ENCODE measurements at regions not wholly inside any gene's neighbourhood (a gene's known extent, or its start where the extent isn't known, plus 50 kb on each side); places are given as distances from the start of the nearest gene placed in this dataset.

GRCh38 chr2:88865801-88866371 is 174.4 kb downstream of the RPIA start (continued):
- TF ChIP-seq, protein P1, sequence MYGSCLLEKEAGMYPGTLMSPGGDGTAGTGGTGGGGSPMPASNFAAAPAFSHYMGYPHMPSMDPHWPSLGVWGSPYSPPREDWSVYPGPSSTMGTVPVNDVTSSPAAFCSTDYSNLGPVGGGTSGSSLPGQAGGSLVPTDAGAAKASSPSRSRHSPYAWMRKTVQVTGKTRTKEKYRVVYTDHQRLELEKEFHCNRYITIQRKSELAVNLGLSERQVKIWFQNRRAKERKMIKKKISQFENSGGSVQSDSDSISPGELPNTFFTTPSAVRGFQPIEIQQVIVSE (CRISPR knock-in tag; IDR thresholded peaks at IDR 0.05; ENCODE audit: borderline replicate concordance): no peak

GRCh38 chr2:88866756-88867155 is 175.3 kb downstream of the RPIA start:
- CTCF ChIA-PET: interaction anchor here (1.3 kb wide), 1 partner anchor 12 kb away, joined by 3 read pairs; no protein-coding TSS in a partner anchor
- POLR2A ChIA-PET: no interaction called here

More at GRCh38 chr2:88866756-88867155, 175.3 kb downstream of the RPIA start:
- no peak for DNase-seq (ENCODE audit: low spot score)
- TF ChIP-seq, protein P2, sequence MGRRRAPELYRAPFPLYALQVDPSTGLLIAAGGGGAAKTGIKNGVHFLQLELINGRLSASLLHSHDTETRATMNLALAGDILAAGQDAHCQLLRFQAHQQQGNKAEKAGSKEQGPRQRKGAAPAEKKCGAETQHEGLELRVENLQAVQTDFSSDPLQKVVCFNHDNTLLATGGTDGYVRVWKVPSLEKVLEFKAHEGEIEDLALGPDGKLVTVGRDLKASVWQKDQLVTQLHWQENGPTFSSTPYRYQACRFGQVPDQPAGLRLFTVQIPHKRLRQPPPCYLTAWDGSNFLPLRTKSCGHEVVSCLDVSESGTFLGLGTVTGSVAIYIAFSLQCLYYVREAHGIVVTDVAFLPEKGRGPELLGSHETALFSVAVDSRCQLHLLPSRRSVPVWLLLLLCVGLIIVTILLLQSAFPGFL (CRISPR knock-in tag; IDR thresholded peaks at IDR 0.05; ENCODE audit: borderline replicate concordance): no peak
- no peak for TF ChIP-seq CBFB (CRISPR knock-in tag; IDR thresholded peaks at IDR 0.05; ENCODE audit: low read depth)
- TF ChIP-seq ZNF121 (CRISPR knock-in tag; IDR thresholded peaks at IDR 0.05): no peak
- TF ChIP-seq TP53 (CRISPR knock-in tag; IDR thresholded peaks at IDR 0.05): no peak
- no peak for TF ChIP-seq FOXJ3 (CRISPR knock-in tag; IDR thresholded peaks at IDR 0.05; ENCODE audit: borderline replicate concordance)
- no peak for TF ChIP-seq ATF1 (CRISPR knock-in tag; IDR thresholded peaks at IDR 0.05)
- no peak for TF ChIP-seq ELF4 (CRISPR knock-in tag; IDR thresholded peaks at IDR 0.05; ENCODE audit: low read depth)
- no peak for TF ChIP-seq MYBL2 (CRISPR knock-in tag; IDR thresholded peaks at IDR 0.05)
- TF ChIP-seq ZBTB21 (CRISPR knock-in tag; IDR thresholded peaks at IDR 0.05; ENCODE audit: borderline replicate concordance): no peak
- TF ChIP-seq ZNF416 (CRISPR knock-in tag; IDR thresholded peaks at IDR 0.05): no peak
- no peak for TF ChIP-seq PRDM15 (CRISPR knock-in tag; IDR thresholded peaks at IDR 0.05)
- TF ChIP-seq, protein P3, sequence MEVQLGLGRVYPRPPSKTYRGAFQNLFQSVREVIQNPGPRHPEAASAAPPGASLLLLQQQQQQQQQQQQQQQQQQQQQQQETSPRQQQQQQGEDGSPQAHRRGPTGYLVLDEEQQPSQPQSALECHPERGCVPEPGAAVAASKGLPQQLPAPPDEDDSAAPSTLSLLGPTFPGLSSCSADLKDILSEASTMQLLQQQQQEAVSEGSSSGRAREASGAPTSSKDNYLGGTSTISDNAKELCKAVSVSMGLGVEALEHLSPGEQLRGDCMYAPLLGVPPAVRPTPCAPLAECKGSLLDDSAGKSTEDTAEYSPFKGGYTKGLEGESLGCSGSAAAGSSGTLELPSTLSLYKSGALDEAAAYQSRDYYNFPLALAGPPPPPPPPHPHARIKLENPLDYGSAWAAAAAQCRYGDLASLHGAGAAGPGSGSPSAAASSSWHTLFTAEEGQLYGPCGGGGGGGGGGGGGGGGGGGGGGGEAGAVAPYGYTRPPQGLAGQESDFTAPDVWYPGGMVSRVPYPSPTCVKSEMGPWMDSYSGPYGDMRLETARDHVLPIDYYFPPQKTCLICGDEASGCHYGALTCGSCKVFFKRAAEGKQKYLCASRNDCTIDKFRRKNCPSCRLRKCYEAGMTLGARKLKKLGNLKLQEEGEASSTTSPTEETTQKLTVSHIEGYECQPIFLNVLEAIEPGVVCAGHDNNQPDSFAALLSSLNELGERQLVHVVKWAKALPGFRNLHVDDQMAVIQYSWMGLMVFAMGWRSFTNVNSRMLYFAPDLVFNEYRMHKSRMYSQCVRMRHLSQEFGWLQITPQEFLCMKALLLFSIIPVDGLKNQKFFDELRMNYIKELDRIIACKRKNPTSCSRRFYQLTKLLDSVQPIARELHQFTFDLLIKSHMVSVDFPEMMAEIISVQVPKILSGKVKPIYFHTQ (CRISPR knock-in tag; IDR thresholded peaks at IDR 0.05): no peak
- no peak for TF ChIP-seq SMAD3 (CRISPR knock-in tag; IDR thresholded peaks at IDR 0.05; ENCODE audit: borderline replicate concordance)
- TF ChIP-seq, protein P4, sequence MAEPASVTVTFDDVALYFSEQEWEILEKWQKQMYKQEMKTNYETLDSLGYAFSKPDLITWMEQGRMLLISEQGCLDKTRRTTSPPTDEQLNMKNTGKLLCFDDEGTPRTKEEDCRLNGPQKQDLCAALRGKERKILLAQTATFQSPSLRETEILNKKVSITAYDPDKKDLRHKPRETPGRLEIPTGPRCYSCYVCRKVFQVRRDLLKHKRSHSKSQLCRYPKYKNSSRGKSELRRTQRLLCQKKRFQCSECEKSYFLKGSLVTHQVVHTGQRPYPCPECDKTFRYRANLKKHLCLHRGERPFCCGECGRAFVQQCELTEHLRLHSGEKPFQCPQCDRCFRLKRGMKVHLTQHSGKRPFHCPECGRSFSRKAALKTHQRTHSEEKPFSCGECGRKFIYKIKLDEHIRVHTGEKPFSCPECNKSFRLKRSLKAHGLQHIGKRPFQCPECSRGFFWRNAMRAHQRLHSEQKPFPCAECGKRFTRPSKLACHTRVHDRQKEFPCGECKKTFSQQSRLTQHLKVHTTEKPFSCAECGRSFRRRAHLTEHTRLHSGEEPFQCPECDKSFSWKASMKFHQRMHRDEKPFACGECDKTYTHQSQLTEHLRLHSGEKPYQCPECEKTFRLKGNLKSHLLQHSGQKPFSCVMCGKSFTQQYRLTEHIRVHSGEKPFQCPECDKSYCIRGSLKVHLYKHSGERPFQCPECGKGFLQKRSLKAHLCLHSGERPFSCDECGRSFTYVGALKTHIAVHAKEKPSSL (CRISPR knock-in tag; conservative IDR thresholded peaks at IDR 0.05): no peak
- no peak for TF ChIP-seq NR2C2 (CRISPR knock-in tag; IDR thresholded peaks at IDR 0.05)
- no peak for TF ChIP-seq FOXP4 (CRISPR knock-in tag; IDR thresholded peaks at IDR 0.05)
- Mint-ChIP-seq H3K27me3 (ENCODE audit: low read depth) (no peaks in the 10 kb centered on the region; the same call in 1 of the 2 replicates), H3K27ac (no peak overlapping the region), H3K4me1 (peaks cover 4% of the 10 kb centered on the region), H3K4me3 (no peak overlapping the region), H3K9me3 (peaks cover under 1% of the 10 kb centered on the region; the same call in 1 of the 2 replicates), H3K36me3 (peaks cover 2% of the 10 kb centered on the region; the same call in 1 of the 2 replicates)
- ATAC-seq: no peak
